Smooth muscle cell (in vitro differentiated cells): ENCODE measurements at regions not wholly inside any gene's neighbourhood (a gene's known extent, or its start where the extent isn't known, plus 50 kb on each side); places are given as distances from the start of the nearest gene placed in this dataset.

Source experiments
- DNase-seq: peaks from one replicate; lab custom pipeline; 2025; ENCODE audit not compliant: unreplicated experiment; lab: John Stamatoyannopoulos, UW
- H2AFZ ChIP-seq: fragments of 200-600 bp; sonication (generic); 2 replicates; pipeline ENCODE4 v1.6.0; 2016; ENCODE audit warnings: antibody characterized with exemption, low read depth, mild to moderate bottlenecking
- H3F3A ChIP-seq: fragments of 200-600 bp; sonication (generic); 2 replicates; pipeline ENCODE4 v1.6.0; 2017; ENCODE audit warnings: antibody characterized with exemption, low read depth
- H3K27ac ChIP-seq: fragments of 200-600 bp; sonication (generic); 2 replicates; pipeline ENCODE4 v1.5.1; 2016; ENCODE audit warnings: low read depth, mild to moderate bottlenecking
- H3K27me3 ChIP-seq: fragments of 200-600 bp; sonication (generic); 2 replicates; pipeline ENCODE4 v1.6.1; 2016; ENCODE audit warnings: low read depth, mild to moderate bottlenecking
- H3K36me3 ChIP-seq: fragments of 200-600 bp; sonication (generic); 2 replicates; pipeline ENCODE4 v1.5.1; 2016; ENCODE audit warnings: low read depth
- H3K4me1 ChIP-seq: fragments of 200-600 bp; sonication (generic); 2 replicates; pipeline ENCODE4 v1.5.1; 2016; ENCODE audit warnings: low read depth
- H3K4me2 ChIP-seq: fragments of 200-600 bp; sonication (generic); 2 replicates; pipeline ENCODE4 v1.6.0; 2016; ENCODE audit warnings: mild to moderate bottlenecking
- H3K4me3 ChIP-seq: fragments of 200-600 bp; sonication (generic); 2 replicates; pipeline ENCODE4 v1.5.1; 2016; ENCODE audit warnings: mild to moderate bottlenecking
- H3K79me2 ChIP-seq: fragments of 200-600 bp; sonication (generic); 2 replicates; pipeline ENCODE4 v1.6.0; 2016; ENCODE audit warnings: low read depth, mild to moderate bottlenecking
- H3K9ac ChIP-seq: fragments of 200-600 bp; sonication (generic); 2 replicates; pipeline ENCODE4 v1.6.0; 2016; ENCODE audit warnings: low read depth
- H3K9me3 ChIP-seq: fragments of 200-600 bp; sonication (generic); replicated peaks from 2 replicates; pipeline ENCODE4 v1.5.1; 2016; ENCODE audit warnings: low read depth
- H4K20me1 ChIP-seq: fragments of 200-600 bp; sonication (generic); 2 replicates; pipeline ENCODE4 v1.6.0; 2016; ENCODE audit warnings: low read depth
- CTCF ChIP-seq: fragments of 200-600 bp; sonication (generic); IDR thresholded peaks from 2 replicates; pipeline ENCODE4 v1.5.1; 2017; ENCODE audit warnings: borderline replicate concordance, mild to moderate bottlenecking, antibody characterized with exemption; ENCODE audit not compliant: insufficient read depth, poor library complexity, severe bottlenecking
- WGBS: methylation state at CpG from one replicate; pipeline ENCODE4 v1.1.7; 2016; ENCODE audit warnings: low lambda C conversion rate; 5-methylcytosine and 5-hydroxymethylcytosine counted together

GRCh38 chr4:162640152-162640551 lies 476.4 kb upstream of the FSTL5 start:
- Histone ChIP-seq H3K27ac (no peak overlapping the region), H3K27me3 (no peaks in the 10 kb centered on the region), H3K9ac (no peak overlapping the region), H3K9me3 (no peaks in the 10 kb centered on the region), H4K20me1 (no peaks in the 10 kb centered on the region), H3F3A (no peaks in the 10 kb centered on the region), H3K4me1 (no peaks in the 10 kb centered on the region), H2AFZ (no peak overlapping the region), H3K4me2 (no peak overlapping the region), H3K4me3 (no peak overlapping the region), H3K79me2 (no peaks in the 10 kb centered on the region), H3K36me3 (no peaks in the 10 kb centered on the region)
- TF ChIP-seq CTCF, result no peak
- 96% methylated on average over 13 of the region's 13 CpGs for WGBS
- no peak for DNase-seq

GRCh38 chr4:162634390-162634789 lies 470.6 kb upstream of the FSTL5 start:
- Histone ChIP-seq H3K36me3 (no peaks in the 10 kb centered on the region), H3K9me3 (no peaks in the 10 kb centered on the region), H3K79me2 (no peaks in the 10 kb centered on the region), H3K4me1 (no peaks in the 10 kb centered on the region), H4K20me1 (no peaks in the 10 kb centered on the region), H3K4me3 (no peak overlapping the region), H3K27me3 (no peaks in the 10 kb centered on the region), H3K27ac (no peak overlapping the region), H3K9ac (no peak overlapping the region), H3F3A (no peaks in the 10 kb centered on the region), H3K4me2 (no peak overlapping the region), H2AFZ (no peak overlapping the region)
- 88% methylated on average over 2 of the region's 2 CpGs for WGBS
- peak; percentile 15 for TF ChIP-seq CTCF
- no peak for DNase-seq

GRCh38 chr4:162622664-162623063 lies 458.9 kb upstream of the FSTL5 start:
- Histone ChIP-seq H3K4me1 (no peaks in the 10 kb centered on the region), H3K79me2 (no peaks in the 10 kb centered on the region), H4K20me1 (no peaks in the 10 kb centered on the region), H3K9me3 (no peaks in the 10 kb centered on the region), H2AFZ (no peak overlapping the region), H3K9ac (no peak overlapping the region), H3K36me3 (no peaks in the 10 kb centered on the region), H3K4me2 (no peak overlapping the region), H3K27ac (no peak overlapping the region), H3K4me3 (no peak overlapping the region), H3F3A (no peaks in the 10 kb centered on the region), H3K27me3 (no peaks in the 10 kb centered on the region)
- no peak for TF ChIP-seq CTCF
- 89% methylated on average over 2 of the region's 2 CpGs for WGBS
- no peak for DNase-seq

- H3K4me3 ChIP-seq, result no peak overlapping the region
- H3K36me3 ChIP-seq, result no peaks in the 10 kb centered on the region
- no peak overlapping the region for H3K9ac ChIP-seq
- H3F3A ChIP-seq, result no peaks in the 10 kb centered on the region
- no peak for DNase-seq
- H3K27me3 ChIP-seq, result no peaks in the 10 kb centered on the region
- H4K20me1 ChIP-seq, result no peaks in the 10 kb centered on the region
- H3K79me2 ChIP-seq, result no peaks in the 10 kb centered on the region
- no peaks in the 10 kb centered on the region for H3K9me3 ChIP-seq
- H3K4me1 ChIP-seq, result peaks cover 12% of the 10 kb centered on the region
- H3K4me2 ChIP-seq, result no peak overlapping the region
- TF ChIP-seq CTCF, result no peak
- no peak overlapping the region for H3K27ac ChIP-seq
- no peak overlapping the region for H2AFZ ChIP-seq
Observed at GRCh38 chr4:162610116-162610515, 446.3 kb upstream of the FSTL5 start.
